NB4 (cell line): ENCODE measurements at regions not wholly inside any gene's neighbourhood (a gene's known extent, or its start where the extent isn't known, plus 50 kb on each side); places are given as distances from the start of the nearest gene placed in this dataset.

Experiments used
- CTCF ChIP-seq: IDR thresholded peaks from one replicate; pipeline ENCODE4 v1.5.1; 2012; ENCODE audit warnings: low read depth, low read length
- MAX ChIP-seq: IDR thresholded peaks from 2 replicates; pipeline ENCODE4 v1.6.1; 2011; ENCODE audit warnings: low read depth, low read length
- MYC ChIP-seq: IDR thresholded peaks from 2 replicates; pipeline ENCODE4 v1.6.1; 2011; ENCODE audit warnings: low read depth, low read length
- POLR2A ChIP-seq: IDR thresholded peaks from 2 replicates; pipeline ENCODE4 v1.6.1; 2011; ENCODE audit warnings: mild to moderate bottlenecking; ENCODE audit not compliant: insufficient read length; ENCODE audit errors: extremely low read depth

GRCh38 chr19:24032651-24033050 lies 54.3 kb upstream of the ZNF254 start:
- TF ChIP-seq CTCF (no peak), MYC (no peak), MAX (no peak), POLR2A (no peak)
